ENCODE measurements at regions not wholly inside any gene's neighbourhood (a gene's known extent, or its start where the extent isn't known, plus 50 kb on each side); places are given as distances from the start of the nearest gene placed in this dataset.

DNA sequence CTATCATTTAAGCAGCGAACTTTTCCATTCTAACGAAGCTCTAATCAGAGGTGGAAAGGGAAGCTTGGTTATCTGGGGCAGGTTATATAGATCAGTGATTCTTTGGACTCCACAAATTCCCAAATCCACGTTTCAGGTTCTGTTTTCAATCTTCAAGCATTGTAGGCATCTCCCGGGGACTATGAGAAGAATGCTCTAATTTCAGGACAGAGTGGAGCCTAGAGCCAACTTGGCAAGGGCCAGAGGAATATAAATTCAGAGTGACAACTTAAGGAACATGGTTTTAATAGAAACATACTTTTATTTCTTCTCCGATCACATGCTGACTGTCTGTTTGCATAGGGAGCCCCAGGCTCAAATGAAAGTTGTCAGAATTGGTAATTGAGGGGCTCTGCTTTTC, 514.0 kb upstream of the KLF4 start:
- Histone ChIP-seq H3K4me1 (peaks cover 0 to 6% (median 0%) of the 10 kb centered on the region in 4 donors), H3K9me3 (no peaks in the 10 kb centered on the region), H3K36me3 (no peaks in the 10 kb centered on the region), H3K27ac (replicated peaks in 1 of 4) (no peak overlapping the region), H3K4me3 (no peak overlapping the region), H3K27me3 (no peaks in the 10 kb centered on the region)
- 58% methylated on average over 5 of the region's 5 CpGs for WGBS
- intact Hi-C loops (cut with DNase I), result no loop called here
- no peak for DNase-seq (ENCODE audit: extremely low spot score)
- TF ChIP-seq EP300 (IDR thresholded peaks at IDR 0.05) (no peak), POLR2A (IDR thresholded peaks at IDR 0.05; ENCODE audit: low read depth) (no peak), POLR2AphosphoS5 (IDR thresholded peaks at IDR 0.05) (no peak)

DNA sequence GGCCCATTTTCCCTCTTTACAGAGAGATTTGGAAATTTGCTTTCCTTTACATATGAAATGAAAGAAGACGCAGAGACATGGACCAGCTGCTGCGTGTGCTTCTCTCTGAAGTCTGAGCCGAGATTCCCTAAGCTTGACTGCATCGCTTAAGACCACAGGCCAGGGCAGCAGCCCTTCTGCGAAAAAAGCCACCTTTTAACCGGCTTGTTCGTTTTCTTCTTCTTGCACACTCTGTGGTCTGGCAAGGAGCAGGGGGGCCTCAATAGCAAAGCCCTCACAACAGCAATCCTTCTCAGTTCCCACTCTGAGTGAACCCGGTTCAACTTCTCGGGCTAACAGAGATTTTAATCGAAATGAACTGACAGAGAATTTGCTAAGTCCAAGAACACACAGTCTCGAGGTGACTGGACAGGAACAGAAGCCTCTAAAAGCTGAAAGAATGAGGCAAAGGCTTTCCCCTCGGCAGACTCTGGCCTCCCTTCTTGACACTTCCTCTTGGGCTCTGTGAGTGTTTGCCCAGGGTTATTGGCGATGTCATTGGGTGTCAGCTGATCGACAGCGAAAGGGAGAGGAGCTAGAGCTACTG, 512.9 kb upstream of the KLF4 start:
- Histone ChIP-seq H3K36me3 (no peaks in the 10 kb centered on the region), H3K4me1 (peaks cover 0 to 6% (median 0%) of the 10 kb centered on the region in 4 donors), H3K27me3 (no peaks in the 10 kb centered on the region), H3K4me3 (no peak overlapping the region), H3K9me3 (no peaks in the 10 kb centered on the region), H3K27ac (replicated peaks in 1 of 4) (peak overlapping the region; percentile 9 to 53 (median 30))
- intact Hi-C loops (cut with DNase I), result no loop called here
- TF ChIP-seq EP300 (IDR thresholded peaks at IDR 0.05) (no peak), CTCF (IDR thresholded peaks at IDR 0.05) (no peak), POLR2A (IDR thresholded peaks at IDR 0.05; ENCODE audit: low read depth) (no peak), POLR2AphosphoS5 (IDR thresholded peaks at IDR 0.05) (no peak)
- no peak for DNase-seq (ENCODE audit: extremely low spot score)
- WGBS, result 48% methylated on average over 15 of the region's 15 CpGs

DNA sequence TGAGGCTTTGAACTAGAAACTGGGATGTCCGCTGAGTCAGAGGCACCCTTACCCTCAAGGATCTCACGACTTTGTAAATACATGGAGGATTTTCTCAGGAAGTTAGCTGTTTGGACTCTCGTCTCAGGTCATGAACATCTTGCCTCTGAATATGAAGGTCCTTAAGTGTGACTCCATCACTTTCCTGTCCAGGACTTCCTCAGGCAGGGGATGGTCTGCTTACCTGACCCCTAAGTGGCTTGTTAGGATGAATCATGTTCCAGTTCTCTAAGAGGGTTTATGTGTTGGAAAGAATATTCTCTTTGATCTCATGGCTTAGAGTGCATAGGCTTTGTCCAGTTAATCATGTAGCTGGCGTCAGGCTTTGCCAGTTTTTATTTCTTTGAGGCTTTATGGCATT, 511.7 kb upstream of the KLF4 start:
- TF ChIP-seq CTCF (IDR thresholded peaks at IDR 0.05), result no peak
- no peak for TF ChIP-seq POLR2AphosphoS5 (IDR thresholded peaks at IDR 0.05)
- peaks cover 0 to 6% (median 0%) of the 10 kb centered on the region in 4 donors for H3K4me1 ChIP-seq
- H3K36me3 ChIP-seq, result no peaks in the 10 kb centered on the region
- no peaks in the 10 kb centered on the region for H3K9me3 ChIP-seq
- no peak for DNase-seq (ENCODE audit: extremely low spot score)
- WGBS, result 83% methylated on average over 4 of the region's 4 CpGs
- H3K27me3 ChIP-seq, result no peaks in the 10 kb centered on the region
- no peak overlapping the region for H3K4me3 ChIP-seq
- intact Hi-C loops (cut with DNase I), result no loop called here
- no peak overlapping the region for H3K27ac ChIP-seq (replicated peaks in 1 of 4)

DNA sequence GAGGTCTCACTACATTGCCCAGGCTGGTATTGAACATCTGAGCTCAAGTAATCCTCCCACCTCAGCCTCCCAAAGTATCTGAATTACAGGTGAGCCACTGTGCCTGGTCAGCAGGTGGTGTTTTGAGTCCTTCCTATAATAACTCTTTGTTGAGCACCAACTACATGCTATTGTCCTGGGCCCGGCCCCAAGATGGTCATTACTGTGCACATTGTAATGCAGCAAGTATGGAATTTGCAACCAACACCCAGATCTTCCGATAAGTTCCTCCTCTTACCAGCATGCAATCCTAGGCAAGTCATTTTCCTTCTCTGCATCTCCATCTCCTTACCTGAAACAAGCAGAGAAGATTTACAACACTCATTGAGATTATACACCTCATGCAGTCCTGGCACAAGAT, 510.3 kb upstream of the KLF4 start:
- no peaks in the 10 kb centered on the region for H3K27me3 ChIP-seq
- no peak overlapping the region for H3K4me3 ChIP-seq
- TF ChIP-seq POLR2AphosphoS5 (IDR thresholded peaks at IDR 0.05), result no peak
- no peak for TF ChIP-seq EP300 (IDR thresholded peaks at IDR 0.05)
- TF ChIP-seq POLR2A (IDR thresholded peaks at IDR 0.05; ENCODE audit: low read depth), result no peak
- TF ChIP-seq CTCF (IDR thresholded peaks at IDR 0.05), result no peak
- peaks cover 0 to 6% (median 0%) of the 10 kb centered on the region in 4 donors for H3K4me1 ChIP-seq
- H3K36me3 ChIP-seq, result no peaks in the 10 kb centered on the region
- intact Hi-C loops (cut with DNase I), result no loop called here
- WGBS, result 90% methylated on average over 2 of the region's 2 CpGs
- no peak overlapping the region for H3K27ac ChIP-seq (replicated peaks in 1 of 4)
- no peaks in the 10 kb centered on the region for H3K9me3 ChIP-seq
- DNase-seq (ENCODE audit: extremely low spot score), result no peak

- no peak for DNase-seq (ENCODE audit: extremely low spot score)
- TF ChIP-seq EP300 (IDR thresholded peaks at IDR 0.05) (no peak), POLR2AphosphoS5 (IDR thresholded peaks at IDR 0.05) (no peak), CTCF (IDR thresholded peaks at IDR 0.05) (no peak)
- no peaks in the 10 kb centered on the region for H3K36me3 ChIP-seq
- H3K27me3 ChIP-seq, result no peaks in the 10 kb centered on the region
- no peak overlapping the region for H3K27ac ChIP-seq (replicated peaks in 1 of 4)
- peaks cover 0 to 6% (median 0%) of the 10 kb centered on the region in 4 donors for H3K4me1 ChIP-seq
- H3K9me3 ChIP-seq, result no peaks in the 10 kb centered on the region
- intact Hi-C loops (cut with DNase I), result no loop called here
- 25% methylated on average over 2 of the region's 5 CpGs for WGBS
- H3K4me3 ChIP-seq, result no peak overlapping the region
Observed at GRCh38 chr9:107999011-107999410, 509.4 kb upstream of the KLF4 start.
